ENCODE measurements at regions not wholly inside any gene's neighbourhood (a gene's known extent, or its start where the extent isn't known, plus 50 kb on each side); places are given as distances from the start of the nearest gene placed in this dataset.

DNA sequence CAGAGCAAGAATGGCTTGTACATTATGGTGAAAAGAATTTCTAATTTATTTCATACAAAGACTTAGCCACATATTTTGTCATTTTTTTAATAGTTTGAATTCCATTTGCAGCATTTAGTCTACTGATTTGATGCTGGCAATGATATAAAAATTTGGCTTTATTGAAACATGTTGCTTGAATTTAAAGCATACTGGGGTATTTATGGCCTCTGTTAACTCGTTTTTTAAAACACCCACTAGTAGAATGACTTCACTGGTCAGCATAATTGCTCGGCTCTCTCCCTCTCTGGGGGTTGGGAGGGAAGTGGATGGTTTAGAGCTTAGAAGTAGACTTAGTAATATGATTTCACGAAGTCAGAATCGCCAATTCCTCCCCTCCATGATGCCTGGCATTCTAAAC, 354.9 kb upstream of the HTR2A start:
- Histone ChIP-seq H3K9me3 (ENCODE audit: control insufficient read depth in 1 of 2, low read length in 2 of 2) (no peaks in the 10 kb centered on the region), H3K4me1 (ENCODE audit: insufficient read depth, low read length) (no peaks in the 10 kb centered on the region), H3K27me3 (ENCODE audit: insufficient read depth, low read length) (no peaks in the 10 kb centered on the region), H3K27ac (ENCODE audit: low read depth, low read length) (no peak overlapping the region), H3K36me3 (ENCODE audit: insufficient read depth, low read length) (no peaks in the 10 kb centered on the region), H3K4me3 (ENCODE audit: low read length in 2 of 2) (no peak overlapping the region)
- ChIA-PET POLR2A (ENCODE audit: partially characterized antibody) (no interaction called here), CTCF (ENCODE audit: partially characterized antibody) (no interaction called here)
- intact Hi-C loops (cut with micrococcal nuclease), result no loop called here
- Mint-ChIP-seq H3K9me3 (peaks cover 0 to 2% (median 0%) of the 10 kb centered on the region in 8 donors), H3K36me3 (no peaks in the 10 kb centered on the region), H3K27me3 (no peaks in the 10 kb centered on the region), H3K27ac (no peak overlapping the region), H3K4me3 (no peak overlapping the region), H3K4me1 (no peaks in the 10 kb centered on the region)
- no peak for DNase-seq

- POLR2A ChIA-PET (ENCODE audit: partially characterized antibody), result no interaction called here
- Histone ChIP-seq H3K4me1 (ENCODE audit: insufficient read depth, low read length) (no peaks in the 10 kb centered on the region), H3K27ac (ENCODE audit: low read depth, low read length) (no peak overlapping the region), H3K4me3 (ENCODE audit: low read length in 2 of 2) (no peak overlapping the region), H3K9me3 (ENCODE audit: control insufficient read depth in 1 of 2, low read length in 2 of 2) (no peaks in the 10 kb centered on the region), H3K36me3 (ENCODE audit: insufficient read depth, low read length) (no peaks in the 10 kb centered on the region), H3K27me3 (ENCODE audit: insufficient read depth, low read length) (no peaks in the 10 kb centered on the region)
- no peak for DNase-seq
- CTCF ChIA-PET (ENCODE audit: partially characterized antibody), result no interaction called here
- intact Hi-C loops (cut with micrococcal nuclease), result no loop called here
- no peak overlapping the region for H3K27ac Mint-ChIP-seq
- H3K4me3 Mint-ChIP-seq, result no peak overlapping the region
- no peaks in the 10 kb centered on the region for H3K36me3 Mint-ChIP-seq
- peaks cover 0 to 2% (median 0%) of the 10 kb centered on the region in 8 donors for H3K9me3 Mint-ChIP-seq
- H3K27me3 Mint-ChIP-seq, result no peaks in the 10 kb centered on the region
- H3K4me1 Mint-ChIP-seq, result no peaks in the 10 kb centered on the region
Measured at GRCh38 chr13:47250146-47250545, 353.3 kb upstream of the HTR2A start.

DNA sequence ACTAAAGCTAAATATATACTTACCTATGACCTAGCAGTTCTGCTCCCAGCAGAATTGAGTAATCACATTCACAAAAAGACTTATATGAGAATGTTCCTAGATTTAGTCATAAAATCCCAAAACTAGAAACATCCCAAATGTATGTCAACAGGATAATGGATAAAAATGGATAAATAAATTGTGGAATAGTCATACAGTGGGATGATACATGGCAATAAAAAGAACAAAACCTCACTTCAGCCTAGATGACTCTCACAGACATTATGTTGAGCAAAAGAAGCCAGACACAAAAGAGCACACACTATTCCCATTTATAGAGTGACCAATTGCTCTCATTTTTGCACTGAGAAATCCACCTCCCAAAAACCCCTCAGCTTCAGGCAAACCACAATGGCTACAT, 352.4 kb upstream of the HTR2A start:
- no peaks in the 10 kb centered on the region for H3K36me3 Mint-ChIP-seq

DNA sequence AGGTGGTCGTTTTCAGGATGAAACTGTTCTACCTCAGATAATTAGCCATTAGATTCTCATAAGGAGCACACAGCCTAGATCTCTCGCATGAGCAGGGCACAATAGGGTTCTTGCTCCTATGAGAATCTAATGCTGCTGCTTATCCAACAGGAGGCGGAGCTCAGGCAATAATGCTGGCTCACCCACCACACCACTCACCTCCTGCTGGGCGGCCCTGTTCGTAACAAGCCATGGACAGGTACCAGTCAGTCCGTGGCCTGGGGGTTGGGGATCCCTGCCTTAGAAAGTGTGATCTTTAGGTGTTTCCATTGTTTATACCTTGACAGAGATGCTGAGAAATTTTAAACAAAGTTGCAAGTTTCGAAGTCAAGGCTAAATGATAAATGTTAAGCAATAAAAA, 344.6 kb upstream of the HTR2A start:
- Histone ChIP-seq H3K27ac (ENCODE audit: low read depth, low read length) (no peak overlapping the region), H3K4me1 (ENCODE audit: insufficient read depth, low read length) (no peaks in the 10 kb centered on the region), H3K4me3 (ENCODE audit: low read length in 2 of 2) (no peak overlapping the region), H3K9me3 (ENCODE audit: control insufficient read depth in 1 of 2, low read length in 2 of 2) (no peaks in the 10 kb centered on the region), H3K27me3 (ENCODE audit: insufficient read depth, low read length) (no peaks in the 10 kb centered on the region), H3K36me3 (ENCODE audit: insufficient read depth, low read length) (no peaks in the 10 kb centered on the region)
- Mint-ChIP-seq H3K27me3 (no peaks in the 10 kb centered on the region), H3K4me3 (no peak overlapping the region), H3K9me3 (peaks cover 0 to 3% (median 0%) of the 10 kb centered on the region in 8 donors), H3K27ac (no peak overlapping the region), H3K4me1 (no peaks in the 10 kb centered on the region), H3K36me3 (no peaks in the 10 kb centered on the region)
- POLR2A ChIA-PET (ENCODE audit: partially characterized antibody), result no interaction called here
- DNase-seq, result no peak
- CTCF ChIA-PET (ENCODE audit: partially characterized antibody), result no interaction called here
- intact Hi-C loops (cut with micrococcal nuclease), result no loop called here

More for the DNA sequence above, 352.4 kb upstream of the HTR2A start:
- CTCF ChIA-PET (ENCODE audit: partially characterized antibody), result interaction anchor here (0.6 kb wide), 1 partner anchor 749 kb away, joined by 3 read pairs; no protein-coding TSS in a partner anchor
- Histone ChIP-seq H3K4me1 (ENCODE audit: insufficient read depth, low read length) (no peaks in the 10 kb centered on the region), H3K27ac (ENCODE audit: low read depth, low read length) (no peak overlapping the region), H3K36me3 (ENCODE audit: insufficient read depth, low read length) (no peaks in the 10 kb centered on the region), H3K27me3 (ENCODE audit: insufficient read depth, low read length) (no peaks in the 10 kb centered on the region), H3K9me3 (ENCODE audit: control insufficient read depth in 1 of 2, low read length in 2 of 2) (no peaks in the 10 kb centered on the region), H3K4me3 (ENCODE audit: low read length in 2 of 2) (no peak overlapping the region)
- Mint-ChIP-seq H3K9me3 (peaks cover 0 to 2% (median 0%) of the 10 kb centered on the region in 8 donors), H3K27ac (no peak overlapping the region), H3K27me3 (no peaks in the 10 kb centered on the region), H3K4me3 (no peak overlapping the region), H3K4me1 (no peaks in the 10 kb centered on the region)
- intact Hi-C loops (cut with micrococcal nuclease), result no loop called here
- DNase-seq, result no peak
- POLR2A ChIA-PET (ENCODE audit: partially characterized antibody), result no interaction called here

GRCh38 chr13:47239025-47239424, 342.2 kb upstream of the HTR2A start:
- Mint-ChIP-seq H3K9me3 (peaks cover 0 to 3% (median 0%) of the 10 kb centered on the region in 8 donors), H3K4me1 (no peaks in the 10 kb centered on the region), H3K27ac (no peak overlapping the region), H3K4me3 (no peak overlapping the region), H3K36me3 (no peaks in the 10 kb centered on the region), H3K27me3 (no peaks in the 10 kb centered on the region)
- Histone ChIP-seq H3K9me3 (ENCODE audit: control insufficient read depth in 1 of 2, low read length in 2 of 2) (no peaks in the 10 kb centered on the region), H3K4me3 (ENCODE audit: low read length in 2 of 2) (no peak overlapping the region), H3K27me3 (ENCODE audit: insufficient read depth, low read length) (no peaks in the 10 kb centered on the region), H3K27ac (ENCODE audit: low read depth, low read length) (no peak overlapping the region), H3K4me1 (ENCODE audit: insufficient read depth, low read length) (no peaks in the 10 kb centered on the region), H3K36me3 (ENCODE audit: insufficient read depth, low read length) (no peaks in the 10 kb centered on the region)
- DNase-seq, result no peak
- ChIA-PET POLR2A (ENCODE audit: partially characterized antibody) (no interaction called here), CTCF (ENCODE audit: partially characterized antibody) (no interaction called here)
- intact Hi-C loops (cut with micrococcal nuclease), result no loop called here

DNA sequence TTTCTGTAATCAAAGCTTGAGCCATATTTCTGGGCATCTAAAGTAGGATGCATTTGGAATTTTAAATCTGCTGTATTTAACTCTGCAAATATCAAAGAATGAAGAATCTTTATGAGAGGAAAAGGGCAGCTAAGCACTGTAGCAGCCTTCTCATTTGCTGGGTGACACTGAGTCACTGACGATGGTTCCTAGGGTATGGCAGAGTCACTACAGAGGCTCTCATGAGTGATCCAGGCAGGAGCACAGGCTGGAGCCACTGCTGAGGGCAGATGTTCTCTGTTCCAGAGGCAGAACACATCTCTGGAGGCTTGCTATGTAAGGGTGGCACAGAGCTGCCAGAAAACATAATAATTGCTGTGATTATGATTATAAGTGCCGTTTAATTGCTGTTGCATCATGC, 340.7 kb upstream of the HTR2A start:
- Mint-ChIP-seq H3K4me1 (no peaks in the 10 kb centered on the region), H3K36me3 (no peaks in the 10 kb centered on the region), H3K4me3 (no peak overlapping the region), H3K27me3 (no peaks in the 10 kb centered on the region), H3K27ac (no peak overlapping the region), H3K9me3 (peaks cover 0 to 5% (median 0%) of the 10 kb centered on the region in 8 donors)
- no peak for DNase-seq
- no peaks in the 10 kb centered on the region for H3K4me1 ChIP-seq (ENCODE audit: insufficient read depth, low read length)
- no peak overlapping the region for H3K4me3 ChIP-seq (ENCODE audit: low read length in 2 of 2)
- no peaks in the 10 kb centered on the region for H3K27me3 ChIP-seq (ENCODE audit: insufficient read depth, low read length)
- H3K36me3 ChIP-seq (ENCODE audit: insufficient read depth, low read length), result no peaks in the 10 kb centered on the region
- POLR2A ChIA-PET (ENCODE audit: partially characterized antibody), result no interaction called here
- H3K27ac ChIP-seq (ENCODE audit: low read depth, low read length), result no peak overlapping the region
- intact Hi-C loops (cut with micrococcal nuclease), result no loop called here
- no peaks in the 10 kb centered on the region for H3K9me3 ChIP-seq (ENCODE audit: control insufficient read depth in 1 of 2, low read length in 2 of 2)
- CTCF ChIA-PET (ENCODE audit: partially characterized antibody), result no interaction called here

DNA sequence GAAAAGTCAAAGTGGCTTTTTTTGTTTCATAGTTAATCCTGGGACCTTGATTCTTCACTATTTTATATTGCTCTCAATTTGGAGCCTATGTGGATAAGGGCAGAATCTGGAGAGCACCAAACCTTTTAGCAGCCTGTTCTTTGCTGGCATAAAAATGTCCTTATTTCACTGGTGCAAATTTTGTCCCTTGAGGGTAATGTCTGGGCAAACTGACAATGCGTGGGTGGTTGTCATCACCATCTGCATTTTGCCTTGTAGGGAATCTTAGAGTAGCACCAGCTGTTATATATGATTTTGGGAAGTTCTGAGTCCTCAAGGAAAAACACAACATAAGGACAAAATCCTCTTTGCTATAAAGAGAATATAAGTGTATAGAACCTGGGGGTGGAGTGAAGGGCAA, 336.9 kb upstream of the HTR2A start:
- Mint-ChIP-seq H3K27ac (no peak overlapping the region), H3K36me3 (no peaks in the 10 kb centered on the region), H3K4me3 (no peak overlapping the region), H3K9me3 (peaks cover 2 to 29% (median 15%) of the 10 kb centered on the region in 8 donors), H3K4me1 (no peaks in the 10 kb centered on the region), H3K27me3 (peaks cover 0 to 2% of the 10 kb centered on the region in 2 donors)
- ChIA-PET POLR2A (ENCODE audit: partially characterized antibody) (no interaction called here), CTCF (ENCODE audit: partially characterized antibody) (no interaction called here)
- H3K9me3 ChIP-seq (ENCODE audit: control insufficient read depth in 1 of 2, low read length in 2 of 2), result no peaks in the 10 kb centered on the region
- intact Hi-C loops (cut with micrococcal nuclease), result no loop called here
- no peak overlapping the region for H3K4me3 ChIP-seq (ENCODE audit: low read length in 2 of 2)
- no peaks in the 10 kb centered on the region for H3K4me1 ChIP-seq (ENCODE audit: insufficient read depth, low read length)
- H3K27me3 ChIP-seq (ENCODE audit: insufficient read depth, low read length), result no peaks in the 10 kb centered on the region
- no peak for DNase-seq
- no peaks in the 10 kb centered on the region for H3K36me3 ChIP-seq (ENCODE audit: insufficient read depth, low read length)
- no peak overlapping the region for H3K27ac ChIP-seq (ENCODE audit: low read depth, low read length)

DNA sequence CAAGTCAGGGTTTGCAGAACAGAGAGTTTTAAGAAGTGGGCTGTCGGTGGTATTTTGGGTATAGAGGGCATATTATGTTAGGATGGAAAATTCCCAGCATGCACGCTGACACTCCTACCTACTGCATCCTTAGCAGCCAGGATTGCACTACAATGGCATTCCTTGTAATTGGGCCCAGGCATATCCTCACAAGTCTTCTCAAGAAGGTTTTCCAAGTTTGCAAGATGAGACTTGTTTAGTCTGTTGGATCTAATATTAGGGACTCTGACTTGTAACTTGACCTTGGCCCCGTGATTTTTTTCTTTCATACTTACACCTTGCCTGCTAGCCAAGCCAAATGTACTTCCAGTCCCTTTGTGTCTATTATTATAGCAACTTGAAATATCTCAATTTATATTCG, 335.7 kb upstream of the HTR2A start:
- H3K4me1 Mint-ChIP-seq, result no peaks in the 10 kb centered on the region
- Histone ChIP-seq H3K4me1 (ENCODE audit: insufficient read depth, low read length) (no peaks in the 10 kb centered on the region), H3K27ac (ENCODE audit: low read depth, low read length) (no peak overlapping the region), H3K36me3 (ENCODE audit: insufficient read depth, low read length) (no peaks in the 10 kb centered on the region), H3K4me3 (ENCODE audit: low read length in 2 of 2) (no peak overlapping the region), H3K27me3 (ENCODE audit: insufficient read depth, low read length) (no peaks in the 10 kb centered on the region), H3K9me3 (ENCODE audit: control insufficient read depth in 1 of 2, low read length in 2 of 2) (no peaks in the 10 kb centered on the region)
- ChIA-PET POLR2A (ENCODE audit: partially characterized antibody) (no interaction called here), CTCF (ENCODE audit: partially characterized antibody) (no interaction called here)
- no peak for DNase-seq
- H3K27ac Mint-ChIP-seq, result no peak overlapping the region
- intact Hi-C loops (cut with micrococcal nuclease), result no loop called here
- H3K36me3 Mint-ChIP-seq, result no peaks in the 10 kb centered on the region
- H3K27me3 Mint-ChIP-seq, result peaks cover 0 to 2% of the 10 kb centered on the region in 2 donors
- no peak overlapping the region for H3K4me3 Mint-ChIP-seq
- peaks cover 2 to 29% (median 14%) of the 10 kb centered on the region in 8 donors for H3K9me3 Mint-ChIP-seq

Measured in CD4-positive, alpha-beta memory T cell (primary cell).